ENCODE measurements at regions not wholly inside any gene's neighbourhood (a gene's known extent, or its start where the extent isn't known, plus 50 kb on each side); places are given as distances from the start of the nearest gene placed in this dataset.

GRCh38 chr12:65584016-65584415 lies 240.3 kb upstream of the HMGA2 start:
- TF ChIP-seq CTCF (IDR thresholded peaks at IDR 0.05) (no peak), POLR2A (IDR thresholded peaks at IDR 0.05) (no peak)
